Naive thymus-derived CD8-positive, alpha-beta T cell (primary cell): ENCODE measurements at regions not wholly inside any gene's neighbourhood (a gene's known extent, or its start where the extent isn't known, plus 50 kb on each side); places are given as distances from the start of the nearest gene placed in this dataset.

Experiments
- ATAC-seq, 2 donors: fragments of 150-1000 bp; cut with Tn5 transposase in 1 of 2; sonication (Bioruptor Pico), chemical (Tn5 transposase) in 1 of 2; 1 replicate in 1 of 2; 2 replicates in 1 of 2; pipeline ENCODE4 v1.10.0; 2021; ENCODE audit warnings: mild to moderate bottlenecking in 2 of 2, moderate library complexity in 2 of 2
- POLR2A ChIA-PET: fragments of 350-600 bp; sonication (Branson Sonifier 250); formaldehyde crosslinking; loops from one replicate; lab custom pipeline; 2021; ENCODE audit warnings: antibody characterized with exemption; lab: Charles Lee
- DNase-seq, 10 donors: peaks; one replicate each; pipeline versions ENCODE4 v3.0.0 to v3.0.0-alpha.2; 2020 to 2022
- H3K27ac Mint-ChIP-seq, 10 donors: one replicate each; pipeline ENCODE4 v1.8.0; 2020 to 2022; ENCODE audit warnings: mild to moderate bottlenecking in 10 of 10, mixed read lengths in 10 of 10, moderate library complexity in 4 of 10, inconsistent platforms in 1 of 10
- H3K27me3 Mint-ChIP-seq, 5 donors: one replicate each; pipeline ENCODE4 v1.8.0; 2021 to 2022; ENCODE audit warnings: mixed read lengths in 5 of 5
- H3K36me3 Mint-ChIP-seq, 3 donors: one replicate each; pipeline ENCODE4 v1.8.0; 2020 to 2022; ENCODE audit warnings: mixed read lengths in 3 of 3, mild to moderate bottlenecking in 2 of 3, inconsistent platforms in 1 of 3
- H3K4me1 Mint-ChIP-seq, 4 donors: one replicate each; pipeline ENCODE4 v1.8.0; 2021 to 2022; ENCODE audit warnings: mixed read lengths in 4 of 4
- H3K4me3 Mint-ChIP-seq, 10 donors: one replicate each; pipeline ENCODE4 v1.8.0; 2020 to 2022; ENCODE audit warnings: mild to moderate bottlenecking in 10 of 10, mixed read lengths in 10 of 10, moderate library complexity in 6 of 10, inconsistent platforms in 1 of 10
- H3K9me3 Mint-ChIP-seq, 9 donors: one replicate each; pipeline ENCODE4 v1.8.0; 2020 to 2022; ENCODE audit warnings: mixed read lengths in 9 of 9, mild to moderate bottlenecking in 3 of 9, inconsistent platforms in 1 of 9, moderate library complexity in 1 of 9

GRCh38 chr2:36270758-36271157 lies 84.8 kb upstream of the CRIM1 start:
- ATAC-seq = no peak
- H3K27ac Mint-ChIP-seq = peak overlapping the region in 1 of 10 donors; percentile 56
- peaks cover 3 to 9% (median 8%) of the 10 kb centered on the region in 4 donors for H3K4me1 Mint-ChIP-seq
- DNase-seq = no peak
- POLR2A ChIA-PET = no interaction called here
- H3K27me3 Mint-ChIP-seq = no peaks in the 10 kb centered on the region
- H3K36me3 Mint-ChIP-seq = peaks cover 0 to 18% (median 6%) of the 10 kb centered on the region in 3 donors
- H3K9me3 Mint-ChIP-seq = peaks cover 12 to 25% (median 15%) of the 10 kb centered on the region in 9 donors
- H3K4me3 Mint-ChIP-seq = no peak overlapping the region

- no peaks in the 10 kb centered on the region for H3K27me3 Mint-ChIP-seq
- peaks cover 3 to 9% (median 8%) of the 10 kb centered on the region in 4 donors for H3K4me1 Mint-ChIP-seq
- no peak for DNase-seq
- no peak for ATAC-seq
- peaks cover 0 to 18% (median 6%) of the 10 kb centered on the region in 3 donors for H3K36me3 Mint-ChIP-seq
- no peak overlapping the region for H3K27ac Mint-ChIP-seq
- POLR2A ChIA-PET = no interaction called here
- H3K9me3 Mint-ChIP-seq = peaks cover 12 to 25% (median 18%) of the 10 kb centered on the region in 9 donors
- no peak overlapping the region for H3K4me3 Mint-ChIP-seq
Observed at GRCh38 chr2:36267194-36267593, 88.4 kb upstream of the CRIM1 start.

GRCh38 chr2:36266536-36267121 lies 88.9 kb upstream of the CRIM1 start:
- Mint-ChIP-seq H3K27ac (no peak overlapping the region), H3K27me3 (no peaks in the 10 kb centered on the region), H3K4me1 (peaks cover 3 to 9% (median 8%) of the 10 kb centered on the region in 4 donors)

GRCh38 chr2:36262581-36262980 lies 93.0 kb upstream of the CRIM1 start:
- Mint-ChIP-seq H3K27ac (no peak overlapping the region), H3K27me3 (peaks cover 0 to 2% (median 1%) of the 10 kb centered on the region in 5 donors), H3K4me3 (no peak overlapping the region), H3K9me3 (peaks cover 8 to 17% (median 13%) of the 10 kb centered on the region in 9 donors), H3K36me3 (peaks cover 0 to 15% (median 7%) of the 10 kb centered on the region in 3 donors), H3K4me1 (no peaks in the 10 kb centered on the region)
- DNase-seq = no peak
- POLR2A ChIA-PET = no interaction called here
- no peak for ATAC-seq

More at GRCh38 chr2:36266536-36267121, 88.9 kb upstream of the CRIM1 start:
- H3K4me3 Mint-ChIP-seq = no peak overlapping the region
- no peak for ATAC-seq
- DNase-seq = no peak
- POLR2A ChIA-PET = no interaction called here
- H3K9me3 Mint-ChIP-seq = peaks cover 12 to 25% (median 18%) of the 10 kb centered on the region in 9 donors
- H3K36me3 Mint-ChIP-seq = peaks cover 0 to 18% (median 6%) of the 10 kb centered on the region in 3 donors

GRCh38 chr2:36255863-36256262 lies 99.7 kb upstream of the CRIM1 start:
- Mint-ChIP-seq H3K4me1 (no peaks in the 10 kb centered on the region), H3K36me3 (peaks cover 0 to 1% (median 0%) of the 10 kb centered on the region in 3 donors), H3K27ac (no peak overlapping the region), H3K9me3 (no peaks in the 10 kb centered on the region), H3K27me3 (peaks cover 5 to 20% (median 11%) of the 10 kb centered on the region in 5 donors), H3K4me3 (no peak overlapping the region)
- POLR2A ChIA-PET = no interaction called here
- DNase-seq (no peak), ATAC-seq (no peak)

- Mint-ChIP-seq H3K27ac (no peak overlapping the region), H3K4me3 (no peak overlapping the region), H3K27me3 (peaks cover 5 to 20% (median 10%) of the 10 kb centered on the region in 5 donors), H3K36me3 (no peaks in the 10 kb centered on the region), H3K9me3 (no peaks in the 10 kb centered on the region), H3K4me1 (peaks cover 0 to 5% (median 3%) of the 10 kb centered on the region in 4 donors)
- POLR2A ChIA-PET = no interaction called here
- DNase-seq = no peak
- ATAC-seq = no peak
Observed at GRCh38 chr2:36253086-36253485, 102.5 kb upstream of the CRIM1 start.

- peak; percentile 90 to 95 for ATAC-seq
- H3K4me3 Mint-ChIP-seq = peak overlapping the region; percentile 7 to 70 (median 49)
- peak overlapping the region in 4 of 10 donors; percentile 0 to 72 (median 17) for H3K27ac Mint-ChIP-seq
- H3K9me3 Mint-ChIP-seq = no peaks in the 10 kb centered on the region
- peak in 4 of 10 donors; percentile 19 to 86 (median 80) for DNase-seq
- H3K27me3 Mint-ChIP-seq = peaks cover 0 to 17% (median 2%) of the 10 kb centered on the region in 5 donors
- H3K4me1 Mint-ChIP-seq = peaks cover 27 to 64% (median 55%) of the 10 kb centered on the region in 4 donors
- H3K36me3 Mint-ChIP-seq = no peaks in the 10 kb centered on the region
- POLR2A ChIA-PET = interaction anchor here (0.7 kb wide), 1 partner anchor 11 kb away, joined by 3 read pairs; no protein-coding TSS in a partner anchor
Observed at GRCh38 chr2:36246320-36246990, 109.1 kb upstream of the CRIM1 start.

- POLR2A ChIA-PET = no interaction called here
- Mint-ChIP-seq H3K4me1 (peaks cover 31 to 72% (median 63%) of the 10 kb centered on the region in 4 donors), H3K27ac (peak overlapping the region in 2 of 10 donors; percentile 13 to 43), H3K4me3 (peak overlapping the region in 9 of 10 donors; percentile 1 to 51 (median 34)), H3K36me3 (no peaks in the 10 kb centered on the region), H3K27me3 (peaks cover 0 to 17% (median 2%) of the 10 kb centered on the region in 5 donors), H3K9me3 (no peaks in the 10 kb centered on the region)
- ATAC-seq = peak in 1 of 2 donors; percentile 26
- peak in 1 of 10 donors; percentile 8 for DNase-seq
Observed at GRCh38 chr2:36245651-36246050, 109.9 kb upstream of the CRIM1 start.

- H3K27me3 Mint-ChIP-seq = peaks cover 0 to 25% (median 7%) of the 10 kb centered on the region in 5 donors
- no peak overlapping the region for H3K4me3 Mint-ChIP-seq
- no peak for ATAC-seq
- peaks cover 0 to 3% (median 0%) of the 10 kb centered on the region in 9 donors for H3K9me3 Mint-ChIP-seq
- no peak overlapping the region for H3K27ac Mint-ChIP-seq
- peaks cover 0 to 3% (median 0%) of the 10 kb centered on the region in 3 donors for H3K36me3 Mint-ChIP-seq
- no peak for DNase-seq
- POLR2A ChIA-PET = no interaction called here
- peaks cover 15 to 56% (median 35%) of the 10 kb centered on the region in 4 donors for H3K4me1 Mint-ChIP-seq
Observed at GRCh38 chr2:36238106-36238505, 117.5 kb upstream of the CRIM1 start.

- POLR2A ChIA-PET = interaction anchor here (1.2 kb wide), 1 partner anchor 11 kb away, joined by 3 read pairs; no protein-coding TSS in a partner anchor
- Mint-ChIP-seq H3K27ac (no peak overlapping the region), H3K36me3 (peaks cover 0 to 3% (median 0%) of the 10 kb centered on the region in 3 donors), H3K4me3 (peak overlapping the region in 1 of 10 donors; percentile 43), H3K4me1 (peaks cover 7 to 34% (median 18%) of the 10 kb centered on the region in 4 donors), H3K9me3 (peaks cover 0 to 3% (median 0%) of the 10 kb centered on the region in 9 donors), H3K27me3 (peaks cover 0 to 22% (median 5%) of the 10 kb centered on the region in 5 donors)
- no peak for DNase-seq
- no peak for ATAC-seq
Observed at GRCh38 chr2:36235882-36236281, 119.7 kb upstream of the CRIM1 start.

- no peak for DNase-seq
- Mint-ChIP-seq H3K36me3 (peaks cover 0 to 3% (median 0%) of the 10 kb centered on the region in 3 donors), H3K27ac (no peak overlapping the region), H3K27me3 (peaks cover 0 to 22% (median 5%) of the 10 kb centered on the region in 5 donors), H3K4me1 (peaks cover 6 to 29% (median 14%) of the 10 kb centered on the region in 4 donors), H3K4me3 (no peak overlapping the region), H3K9me3 (peaks cover 0 to 3% (median 0%) of the 10 kb centered on the region in 9 donors)
- ATAC-seq = no peak
- POLR2A ChIA-PET = interaction anchor here (1.2 kb wide), 1 partner anchor 11 kb away, joined by 3 read pairs; no protein-coding TSS in a partner anchor
Observed at GRCh38 chr2:36235426-36235825, 120.2 kb upstream of the CRIM1 start.

GRCh38 chr2:36223259-36223658 lies 132.3 kb upstream of the CRIM1 start:
- POLR2A ChIA-PET = no interaction called here
- H3K36me3 Mint-ChIP-seq = no peaks in the 10 kb centered on the region
- no peaks in the 10 kb centered on the region for H3K4me1 Mint-ChIP-seq
- ATAC-seq (no peak), DNase-seq (no peak)
- no peak overlapping the region for H3K27ac Mint-ChIP-seq
- H3K9me3 Mint-ChIP-seq = peaks cover 0 to under 1% (median 0%) of the 10 kb centered on the region in 9 donors
- H3K27me3 Mint-ChIP-seq = peaks cover 0 to 2% (median 0%) of the 10 kb centered on the region in 5 donors
- no peak overlapping the region for H3K4me3 Mint-ChIP-seq

GRCh38 chr2:36222485-36222884 lies 133.1 kb upstream of the CRIM1 start:
- POLR2A ChIA-PET = no interaction called here
- Mint-ChIP-seq H3K27ac (no peak overlapping the region), H3K4me1 (no peaks in the 10 kb centered on the region), H3K9me3 (peaks cover 0 to 3% (median 0%) of the 10 kb centered on the region in 9 donors), H3K27me3 (peaks cover 0 to 4% (median 0%) of the 10 kb centered on the region in 5 donors), H3K36me3 (no peaks in the 10 kb centered on the region), H3K4me3 (no peak overlapping the region)
- DNase-seq (no peak), ATAC-seq (no peak)
